HepG2 (cell line): ENCODE measurements at regions not wholly inside any gene's neighbourhood (a gene's known extent, or its start where the extent isn't known, plus 50 kb on each side); places are given as distances from the start of the nearest gene placed in this dataset.

Experiments used
- ATAC-seq: fragments of 200-7000 bp; cut with Tn5 transposase; 3 replicates; pipeline ENCODE4 v1.9.1; 2020; ENCODE audit warnings: mild to moderate bottlenecking, moderate library complexity
- BruUV-seq: library from RNA; stranded (reverse); fragments of 400-500 nt; replicated peaks from 2 replicates; lab custom pipeline; 2021; lab: Mats Ljungman, UMichigan
- CTCF ChIA-PET: fragments of 300-600 bp; formaldehyde crosslinking; extraction: SDS; loops from one replicate; lab custom pipeline; 2021; ENCODE audit warnings: low total read pairs, inconsistent platforms, low intra/inter-chr PET ratio; lab: Yijun Ruan, JAX
- POLR2A ChIA-PET: fragments of 350-600 bp; sonication (Branson Sonifier 250); formaldehyde crosslinking; loops from one replicate; lab custom pipeline; 2020; ENCODE audit warnings: antibody characterized with exemption, inconsistent platforms; lab: Yijun Ruan, JAX
- DNase-seq: peaks from one replicate; pipeline ENCODE4 v3.0.0-alpha.2; 2015; ENCODE audit warnings: low spot score
- FAIRE-seq: peaks from 3 replicates; lab custom pipeline; 2011; peaks lifted over from hg19 to GRCh38; lab: Jason Lieb, UNC
- H2AFZ ChIP-seq: one replicate; pipeline ENCODE4 v1.6.1; 2011; ENCODE audit warnings: low read length, inconsistent platforms
- H3K27ac ChIP-seq: fragments of 300-600 bp; 3 replicates; pipeline ENCODE4 v1.8.0; 2011; ENCODE audit warnings: mixed run types, mild to moderate bottlenecking, mixed read lengths, low read length, inconsistent platforms; ENCODE audit not compliant: insufficient read depth; ENCODE audit errors: extremely low read length
- H3K27me3 ChIP-seq, 2 experiments: fragments of 200-600 bp in 1 of 2; 2 replicates in 1 of 2; 3 replicates in 1 of 2; pipeline versions ENCODE4 v1.6.0 to v1.8.0; 2011; ENCODE audit warnings: low read length in 2 of 2, mild to moderate bottlenecking in 2 of 2, moderate library complexity in 2 of 2, inconsistent platforms in 1 of 2; ENCODE audit not compliant: insufficient read depth in 2 of 2, control insufficient read depth in 1 of 2
- H3K36me3 ChIP-seq, 2 experiments: fragments of 200-600 bp in 1 of 2; replicated peaks in 1 of 2; 2 replicates in 1 of 2; 3 replicates in 1 of 2; pipeline versions ENCODE4 v1.5.1 to v1.8.0; 2011; ENCODE audit warnings: low read length in 2 of 2, inconsistent platforms in 1 of 2; ENCODE audit not compliant: insufficient read depth in 2 of 2, control insufficient read depth in 1 of 2
- H3K4me1 ChIP-seq: 2 replicates; pipeline ENCODE4 v1.5.1; 2012; ENCODE audit warnings: low read length, inconsistent platforms; ENCODE audit not compliant: insufficient read depth
- H3K4me2 ChIP-seq: 2 replicates; pipeline ENCODE4 v1.6.0; 2011; ENCODE audit warnings: low read depth, low read length, inconsistent platforms
- H3K4me3 ChIP-seq, 3 experiments: fragments of 200-600 bp in 1 of 3; sonication (generic), shearing (Covaris generic) in 1 of 3; replicated peaks in 1 of 3; 2 replicates each; pipeline ENCODE4 v1.5.1; 2011 to 2016; ENCODE audit warnings: low read length in 3 of 3, inconsistent platforms in 2 of 3, low read depth in 2 of 3, mild to moderate bottlenecking in 2 of 3, control low read depth in 1 of 3, mixed read lengths in 1 of 3; ENCODE audit not compliant: insufficient read depth in 1 of 3
- H3K79me2 ChIP-seq: one replicate; pipeline ENCODE4 v1.6.1; 2011; ENCODE audit warnings: low read length, inconsistent platforms; ENCODE audit not compliant: insufficient read depth
- H3K9ac ChIP-seq: 2 replicates; pipeline ENCODE4 v1.6.0; 2011; ENCODE audit warnings: mild to moderate bottlenecking, low read depth, low read length, inconsistent platforms; ENCODE audit not compliant: insufficient read depth
- H3K9me3 ChIP-seq: 2 replicates; pipeline ENCODE4 v1.5.1; 2012; ENCODE audit warnings: mild to moderate bottlenecking, low read length
- H4K20me1 ChIP-seq: 2 replicates; pipeline ENCODE4 v1.6.0; 2011; ENCODE audit warnings: inconsistent platforms, mild to moderate bottlenecking, low read length, moderate library complexity; ENCODE audit not compliant: insufficient read depth
- FOXP4 ChIP-seq: sonication (generic); formaldehyde crosslinking; IDR thresholded peaks from 2 replicates; pipeline ENCODE4 v1.4.0; 2020; ENCODE audit warnings: missing genetic modification reagents
- GATAD2A ChIP-seq: IDR thresholded peaks from 2 replicates; pipeline ENCODE4 v1.6.1; 2016
- MBD4 ChIP-seq: IDR thresholded peaks from 2 replicates; pipeline ENCODE4 v1.6.1; 2012; ENCODE audit warnings: low read length, inconsistent platforms, borderline replicate concordance
- SPEN ChIP-seq: sonication (generic); formaldehyde crosslinking; IDR thresholded peaks from 2 replicates; pipeline ENCODE4 v1.5.1; 2020; ENCODE audit warnings: low read depth, mild to moderate bottlenecking, missing genetic modification reagents
- SYNCRIP ChIP-seq: fragments of 200-400 bp; formaldehyde crosslinking; IDR thresholded peaks from 2 replicates; pipeline ENCODE4 v1.6.1; 2018; ENCODE audit warnings: mild to moderate bottlenecking, low read depth, low read length; ENCODE audit not compliant: insufficient read depth
- THAP11 ChIP-seq: IDR thresholded peaks from 2 replicates; pipeline ENCODE4 v1.6.1; 2016; ENCODE audit warnings: missing biosample characterization, missing genetic modification reagents
- ZNF124 ChIP-seq: sonication (generic); formaldehyde crosslinking; IDR thresholded peaks from 2 replicates; pipeline ENCODE4 v1.4.0; 2020; ENCODE audit warnings: missing genetic modification reagents
- ZNF142 ChIP-seq: sonication (generic); formaldehyde crosslinking; IDR thresholded peaks from 2 replicates; pipeline ENCODE4 v1.4.0; 2020; ENCODE audit warnings: missing genetic modification reagents
- ZNF512B ChIP-seq: sonication (generic); formaldehyde crosslinking; IDR thresholded peaks from 2 replicates; pipeline ENCODE4 v1.5.1; 2020; ENCODE audit warnings: missing genetic modification reagents, mild to moderate bottlenecking, borderline replicate concordance
- ZNF710 ChIP-seq: sonication (generic); formaldehyde crosslinking; IDR thresholded peaks from 2 replicates; pipeline ENCODE4 v1.5.0; 2020; ENCODE audit warnings: mild to moderate bottlenecking, missing genetic modification reagents, borderline replicate concordance
- ZNF720 ChIP-seq: sonication (generic); formaldehyde crosslinking; IDR thresholded peaks from 2 replicates; pipeline ENCODE4 v1.4.0; 2020; ENCODE audit warnings: missing genetic modification reagents
- WGBS: methylation state at CpG from one replicate; pipeline ENCODE4 v1.1.6; 2017; ENCODE audit warnings: low lambda C conversion rate; 5-methylcytosine and 5-hydroxymethylcytosine counted together
- in situ Hi-C: cut with HindIII; loops from 2 replicates; pipeline ENCODE4 v1.10.0; 2017; ENCODE audit warnings: low pct_unique_long_range_greater_than_20kb; ENCODE audit not compliant: extremely low pct_ligation_motif_present
- intact Hi-C: fragments of 100-400 bp; cut with micrococcal nuclease; formaldehyde crosslinking; loops from one replicate; pipeline ENCODE4 v1.10.0; 2022; ENCODE audit not compliant: unreplicated experiment

GRCh38 chr9:90271707-90272106, 370.9 kb downstream of the DIRAS2 start (continued):
- TF ChIP-seq FOXP4 (CRISPR knock-in tag) = no peak
- no peak for TF ChIP-seq THAP11 (CRISPR knock-in tag)
- no peak for TF ChIP-seq ZNF124
- no peak for TF ChIP-seq ZNF720 (CRISPR knock-in tag)
- no peak for TF ChIP-seq ZNF512B (CRISPR knock-in tag)
- TF ChIP-seq GATAD2A (CRISPR knock-in tag) = no peak

GRCh38 chr9:90274725-90275124, 367.9 kb downstream of the DIRAS2 start:
- no peak overlapping the region for H3K4me3 ChIP-seq
- FAIRE-seq (no peak), DNase-seq (no peak), ATAC-seq (no peak; the same call in 2 of the 3 replicates)
- no peak overlapping the region for H3K4me2 ChIP-seq
- H3K9me3 ChIP-seq = no peaks in the 10 kb centered on the region
- H3K4me1 ChIP-seq = no peaks in the 10 kb centered on the region
- no peaks in the 10 kb centered on the region for H3K36me3 ChIP-seq
- no peak overlapping the region for H3K27ac ChIP-seq
- intact Hi-C loops = no loop called here
- ChIA-PET CTCF (no interaction called here), POLR2A (no interaction called here)
- in situ Hi-C loops = no loop called here
- 9% methylated on average over 3 of the region's 4 CpGs for WGBS
- H3K79me2 ChIP-seq = no peaks in the 10 kb centered on the region
- H3K9ac ChIP-seq = no peak overlapping the region
- H3K27me3 ChIP-seq = no peaks in the 10 kb centered on the region; a peak in 1 of 5 replicates
- no TSS peak for BruUV-seq
- no peak overlapping the region for H2AFZ ChIP-seq
- H4K20me1 ChIP-seq = no peaks in the 10 kb centered on the region
- TF ChIP-seq ZNF142 (CRISPR knock-in tag) = no peak
- TF ChIP-seq ZNF710 (CRISPR knock-in tag) = no peak
- no peak for TF ChIP-seq SYNCRIP
- TF ChIP-seq SPEN = no peak
- TF ChIP-seq MBD4 = no peak
